IMR-90 (cell line): ENCODE measurements at regions not wholly inside any gene's neighbourhood (a gene's known extent, or its start where the extent isn't known, plus 50 kb on each side); places are given as distances from the start of the nearest gene placed in this dataset.

Experiments used
- ATAC-seq: fragments of 200-7000 bp; cut with Tn5 transposase; 2 replicates; pipeline ENCODE4 v1.9.1; 2020; ENCODE audit warnings: low read depth, mild to moderate bottlenecking, moderate library complexity
- BruUV-seq: library from RNA; stranded (reverse); fragments of 400-500 nt; replicated peaks from 2 replicates; lab custom pipeline; 2021; lab: Mats Ljungman, UMichigan
- CTCF ChIA-PET: fragments of 300-600 bp; formaldehyde crosslinking; extraction: SDS; loops from one replicate; lab custom pipeline; 2021; ENCODE audit warnings: antibody characterized with exemption; lab: Yijun Ruan, JAX
- POLR2A ChIA-PET: fragments of 300-600 bp; sonication (Branson Sonifier 250); formaldehyde crosslinking; loops from one replicate; lab custom pipeline; 2022; ENCODE audit warnings: antibody characterized with exemption; ENCODE audit not compliant: unreplicated experiment; lab: Charles Lee
- DNase-seq: peaks from one replicate; pipeline ENCODE4 v3.0.0; 2013
- H2AFZ ChIP-seq: replicated peaks from 2 replicates; pipeline ENCODE3; 2013; ENCODE audit warnings: low read length, mild to moderate bottlenecking; ENCODE audit not compliant: poor library complexity
- H2AK5ac ChIP-seq: 2 replicates; pipeline ENCODE4 v1.6.1; 2013; ENCODE audit warnings: low read depth, low read length, inconsistent platforms
- H2AK9ac ChIP-seq: replicated peaks from 2 replicates; pipeline ENCODE3; 2013; ENCODE audit warnings: mild to moderate bottlenecking, low read depth, low read length, moderate library complexity; ENCODE audit not compliant: poor library complexity
- H2BK120ac ChIP-seq: 2 replicates; pipeline ENCODE4 v1.6.1; 2013; ENCODE audit warnings: low read depth, low read length, inconsistent platforms
- H2BK15ac ChIP-seq: 3 replicates; pipeline ENCODE4 v1.6.1; 2013; ENCODE audit warnings: low read depth, low read length, inconsistent platforms
- H2BK20ac ChIP-seq: 2 replicates; pipeline ENCODE4 v1.6.1; 2013; ENCODE audit warnings: low read depth, mild to moderate bottlenecking, inconsistent platforms, low read length, moderate library complexity
- H2BK5ac ChIP-seq: 2 replicates; pipeline ENCODE4 v1.6.1; 2013; ENCODE audit warnings: mild to moderate bottlenecking, low read depth, low read length, inconsistent platforms; ENCODE audit not compliant: poor library complexity, severe bottlenecking
- H3K14ac ChIP-seq: replicated peaks from 2 replicates; pipeline ENCODE4 v1.6.1; 2013; ENCODE audit warnings: low read depth, low read length, inconsistent platforms
- H3K18ac ChIP-seq: 2 replicates; pipeline ENCODE4 v1.6.1; 2013; ENCODE audit warnings: low read depth, low read length, control low read depth
- H3K23ac ChIP-seq: 2 replicates; pipeline ENCODE4 v1.6.1; 2013; ENCODE audit warnings: low read depth, low read length, inconsistent platforms
- H3K27ac ChIP-seq: 2 replicates; pipeline ENCODE4 v1.5.1; 2013; ENCODE audit warnings: mild to moderate bottlenecking, control low read depth, low read length; ENCODE audit not compliant: insufficient read depth
- H3K27me3 ChIP-seq: 2 replicates; pipeline ENCODE4 v1.6.1; 2013; ENCODE audit warnings: low read length; ENCODE audit not compliant: control insufficient read depth, insufficient read depth
- H3K36me3 ChIP-seq: 2 replicates; pipeline ENCODE4 v1.6.1; 2013; ENCODE audit warnings: low read length, mixed read lengths; ENCODE audit not compliant: control insufficient read depth, insufficient read depth
- H3K4ac ChIP-seq: 2 replicates; pipeline ENCODE4 v1.6.1; 2013; ENCODE audit warnings: low read depth, low read length, inconsistent platforms
- H3K4me1 ChIP-seq: 2 replicates; pipeline ENCODE4 v1.6.1; 2013; ENCODE audit warnings: low read length, mixed read lengths; ENCODE audit not compliant: control insufficient read depth, insufficient read depth
- H3K4me2 ChIP-seq: 2 replicates; pipeline ENCODE4 v1.6.1; 2013; ENCODE audit warnings: low read depth, mild to moderate bottlenecking, control low read depth, low read length, moderate library complexity
- H3K4me3 ChIP-seq: 2 replicates; pipeline ENCODE4 v1.5.1; 2013; ENCODE audit warnings: low read depth, mild to moderate bottlenecking, control low read depth, low read length, moderate library complexity; ENCODE audit not compliant: insufficient read depth
- H3K56ac ChIP-seq: 2 replicates; pipeline ENCODE4 v1.6.1; 2013; ENCODE audit warnings: low read length, inconsistent platforms; ENCODE audit not compliant: insufficient read depth; ENCODE audit errors: extremely low read depth
- H3K79me1 ChIP-seq, 2 experiments: 2 replicates each; pipeline ENCODE4 v1.6.1; 2013; ENCODE audit warnings: low read length in 2 of 2, inconsistent platforms in 1 of 2, low read depth in 1 of 2
- H3K9ac ChIP-seq: 2 replicates; pipeline ENCODE4 v1.6.1; 2013; ENCODE audit warnings: low read depth, low read length, control low read depth
- H3K9me1 ChIP-seq: 2 replicates; pipeline ENCODE4 v1.6.1; 2013; ENCODE audit warnings: low read length, inconsistent platforms; ENCODE audit not compliant: insufficient read depth
- H3K9me3 ChIP-seq: 2 replicates; pipeline ENCODE4 v1.6.1; 2013; ENCODE audit warnings: low read length; ENCODE audit not compliant: control insufficient read depth, insufficient read depth
- H4K20me1 ChIP-seq: 2 replicates; pipeline ENCODE4 v1.6.1; 2013; ENCODE audit warnings: low read length, inconsistent platforms; ENCODE audit not compliant: insufficient read depth
- H4K5ac ChIP-seq: 2 replicates; pipeline ENCODE4 v1.6.1; 2013; ENCODE audit warnings: mild to moderate bottlenecking, low read depth, low read length, control low read depth
- H4K8ac ChIP-seq, 2 experiments: 2 replicates each; pipeline ENCODE4 v1.6.1; 2013; ENCODE audit warnings: low read depth in 2 of 2, low read length in 2 of 2, control low read depth in 1 of 2, inconsistent platforms in 1 of 2
- H4K91ac ChIP-seq: 2 replicates; pipeline ENCODE4 v1.6.1; 2013; ENCODE audit warnings: low read depth, low read length, inconsistent platforms; ENCODE audit not compliant: insufficient read depth
- BHLHE40 ChIP-seq: fragments of 150-350 bp; IDR thresholded peaks from 2 replicates; pipeline ENCODE4 v1.6.1; 2016; ENCODE audit warnings: mild to moderate bottlenecking, low read depth, low read length
- CEBPB ChIP-seq: IDR thresholded peaks from 2 replicates; pipeline ENCODE4 v1.6.1; 2012; ENCODE audit warnings: low read depth, low read length, improper control_type of control experiment
- CHD1 ChIP-seq: IDR thresholded peaks from 2 replicates; pipeline ENCODE4 v1.6.1; 2012; ENCODE audit warnings: low read depth, low read length, improper control_type of control experiment
- CTCF ChIP-seq: conservative IDR thresholded peaks from 2 replicates; pipeline ENCODE4 v1.5.1; 2012; ENCODE audit warnings: mild to moderate bottlenecking, low read depth, low read length, improper control_type of control experiment
- FOS ChIP-seq: fragments of 150-350 bp; IDR thresholded peaks from 2 replicates; pipeline ENCODE4 v1.6.1; 2016; ENCODE audit warnings: low read depth, low read length
- MAZ ChIP-seq: IDR thresholded peaks from 2 replicates; pipeline ENCODE4 v1.6.1; 2012; ENCODE audit warnings: low read depth, mild to moderate bottlenecking, low read length, improper control_type of control experiment, moderate library complexity, borderline replicate concordance
- MXI1 ChIP-seq: IDR thresholded peaks from 2 replicates; pipeline ENCODE4 v1.6.1; 2012; ENCODE audit warnings: low read depth, mild to moderate bottlenecking, low read length, moderate library complexity, borderline replicate concordance
- NFE2L2 ChIP-seq: fragments of 150-350 bp; IDR thresholded peaks from 2 replicates; pipeline ENCODE4 v1.6.1; 2016; ENCODE audit warnings: low read depth, mild to moderate bottlenecking, low read length
- POLR2A ChIP-seq: IDR thresholded peaks from 2 replicates; pipeline ENCODE4 v1.6.1; 2012; ENCODE audit warnings: mild to moderate bottlenecking, low read depth, low read length
- RAD21 ChIP-seq: IDR thresholded peaks from 2 replicates; pipeline ENCODE4 v1.6.1; 2012; ENCODE audit warnings: low read length, improper control_type of control experiment
- RCOR1 ChIP-seq: IDR thresholded peaks from 2 replicates; pipeline ENCODE4 v1.6.1; 2012; ENCODE audit warnings: mild to moderate bottlenecking, low read length, improper control_type of control experiment; ENCODE audit not compliant: insufficient replicate concordance
- RFX5 ChIP-seq: IDR thresholded peaks from 2 replicates; pipeline ENCODE4 v1.8.0; 2012; ENCODE audit warnings: low read depth, mild to moderate bottlenecking, low read length, moderate library complexity
- SMC3 ChIP-seq: fragments of 150-350 bp; IDR thresholded peaks from 2 replicates; pipeline ENCODE4 v1.6.1; 2016; ENCODE audit warnings: low read depth, mild to moderate bottlenecking, antibody characterized with exemption, low read length, moderate library complexity
- WGBS, 2 experiments: methylation state at CpG; one replicate each; pipeline versions ENCODE4 v1.1.5 to v1.1.7; 2013; ENCODE audit warnings: missing lambda C conversion rate in 2 of 2; ENCODE audit not compliant: insufficient read length in 1 of 2; ENCODE audit errors: extremely low coverage in 2 of 2; 5-methylcytosine and 5-hydroxymethylcytosine counted together
- dilution Hi-C: fragments of 300-500 bp; cut with HindIII; formaldehyde crosslinking; loops from one replicate; pipeline ENCODE4 v1.14.3; 2018; ENCODE audit warnings: low sequenced_read_pairs; ENCODE audit not compliant: unreplicated experiment
- in situ Hi-C: fragments of 300-500 bp; cut with MboI; formaldehyde crosslinking; loops from 3 replicates; pipeline ENCODE4 v1.14.3; 2019; ENCODE audit warnings: low sequenced_read_pairs, inconsistent platforms, mixed read lengths
- intact Hi-C: fragments of 100-400 bp; cut with micrococcal nuclease; formaldehyde crosslinking; loops from 2 replicates; pipeline ENCODE4 v1.10.0; 2022
- TF ChIP-seq, protein P1 (sequence below): fragments of 150-350 bp; IDR thresholded peaks from 2 replicates; pipeline ENCODE4 v1.6.1; 2016; ENCODE audit warnings: low read depth, mild to moderate bottlenecking, low read length, moderate library complexity, borderline replicate concordance
- TF ChIP-seq, protein P2 (sequence below): fragments of 150-350 bp; IDR thresholded peaks from 2 replicates; pipeline ENCODE4 v1.6.1; 2017; ENCODE audit warnings: mild to moderate bottlenecking, antibody characterized with exemption, low read length, low read depth

- Histone ChIP-seq H3K4ac (0 out of 2 replicates have a peak overlapping the region, but pooled peaks have one; percentile 40), H4K20me1 (no peaks in the 10 kb centered on the region), H3K9ac (no peak overlapping the region), H3K4me2 (no peak overlapping the region), H3K79me1 (no peaks in the 10 kb centered on the region), H3K27me3 (no peaks in the 10 kb centered on the region), H2BK15ac (peak overlapping the region; percentile 52; the same call in 1 of the 3 replicates), H3K9me1 (no peaks in the 10 kb centered on the region), H3K56ac (no peak overlapping the region), H3K14ac (0 out of 2 replicates have a peak overlapping the region, but pooled peaks have one; percentile 52), H4K5ac (no peak overlapping the region), H3K23ac (no peak overlapping the region), H2AK5ac (no peak overlapping the region), H3K27ac (no peak overlapping the region), H2AFZ (no peak overlapping the region), H3K36me3 (no peaks in the 10 kb centered on the region), H2BK20ac (no peak overlapping the region; the same call in 1 of the 2 replicates), H3K9me3 (no peaks in the 10 kb centered on the region), H4K8ac (peak overlapping the region in 1 of 2 experiments; percentile 17; a peak in 1 of 4 replicates), H3K4me3 (no peak overlapping the region), H3K18ac (no peak overlapping the region; the same call in 1 of the 2 replicates), H2BK120ac (no peak overlapping the region; the same call in 1 of the 2 replicates), H3K4me1 (no peaks in the 10 kb centered on the region; the same call in 1 of the 2 replicates), H2AK9ac (no peak overlapping the region), H4K91ac (no peak overlapping the region), H2BK5ac (no peak overlapping the region)
- in situ Hi-C loops (no loop called here), dilution Hi-C loops (no loop called here), intact Hi-C loops (loop anchor here (10.0 kb wide), 1 partner anchor 419 kb away; no protein-coding TSS in a partner anchor)
- no TSS peak for BruUV-seq
- DNase-seq: no peak
- WGBS, 2 experiments: no CpG with 5 or more reads among the region's 1 CpG
- ATAC-seq: no peak
- POLR2A ChIA-PET: no interaction called here
- no peak for TF ChIP-seq MAZ
- TF ChIP-seq RAD21: no peak
- TF ChIP-seq, protein P1, sequence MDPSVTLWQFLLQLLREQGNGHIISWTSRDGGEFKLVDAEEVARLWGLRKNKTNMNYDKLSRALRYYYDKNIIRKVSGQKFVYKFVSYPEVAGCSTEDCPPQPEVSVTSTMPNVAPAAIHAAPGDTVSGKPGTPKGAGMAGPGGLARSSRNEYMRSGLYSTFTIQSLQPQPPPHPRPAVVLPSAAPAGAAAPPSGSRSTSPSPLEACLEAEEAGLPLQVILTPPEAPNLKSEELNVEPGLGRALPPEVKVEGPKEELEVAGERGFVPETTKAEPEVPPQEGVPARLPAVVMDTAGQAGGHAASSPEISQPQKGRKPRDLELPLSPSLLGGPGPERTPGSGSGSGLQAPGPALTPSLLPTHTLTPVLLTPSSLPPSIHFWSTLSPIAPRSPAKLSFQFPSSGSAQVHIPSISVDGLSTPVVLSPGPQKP: no peak
- TF ChIP-seq CEBPB: no peak
- TF ChIP-seq RFX5: no peak
- no peak for TF ChIP-seq NFE2L2
- TF ChIP-seq CTCF: no peak
- TF ChIP-seq POLR2A: no peak
- TF ChIP-seq CHD1: no peak
- no peak for TF ChIP-seq MXI1
- no peak for TF ChIP-seq SMC3
- TF ChIP-seq RCOR1: no peak
- no peak for TF ChIP-seq FOS
- no peak for TF ChIP-seq BHLHE40
- TF ChIP-seq, protein P2, sequence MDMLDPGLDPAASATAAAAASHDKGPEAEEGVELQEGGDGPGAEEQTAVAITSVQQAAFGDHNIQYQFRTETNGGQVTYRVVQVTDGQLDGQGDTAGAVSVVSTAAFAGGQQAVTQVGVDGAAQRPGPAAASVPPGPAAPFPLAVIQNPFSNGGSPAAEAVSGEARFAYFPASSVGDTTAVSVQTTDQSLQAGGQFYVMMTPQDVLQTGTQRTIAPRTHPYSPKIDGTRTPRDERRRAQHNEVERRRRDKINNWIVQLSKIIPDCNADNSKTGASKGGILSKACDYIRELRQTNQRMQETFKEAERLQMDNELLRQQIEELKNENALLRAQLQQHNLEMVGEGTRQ: no peak
- CTCF ChIA-PET: no interaction called here
These were observed 998.8 kb upstream of the PIK3C3 start for GRCh38 chr18:40956213-40956612.
